Lower leg skin (tissue), 4 donors: ENCODE measurements at regions not wholly inside any gene's neighbourhood (a gene's known extent, or its start where the extent isn't known, plus 50 kb on each side); places are given as distances from the start of the nearest gene placed in this dataset.

ENCODE experiments used
- DNase-seq, 2 donors: peaks; one replicate each; pipeline ENCODE4 v3.0.0-alpha.2; 2019; ENCODE audit warnings: low spot score in 2 of 2
- H3K4me3 ChIP-seq: fragments of 200-600 bp; sonication (generic); 2 replicates; pipeline ENCODE4 v1.5.1; 2017; ENCODE audit warnings: mild to moderate bottlenecking, low read depth; ENCODE audit not compliant: poor library complexity, severe bottlenecking
- CTCF ChIP-seq, 3 donors: fragments of 450-650 bp; IDR thresholded peaks; one replicate each; pipeline ENCODE4 v1.5.1; 2016; ENCODE audit warnings: antibody characterized with exemption in 3 of 3, mild to moderate bottlenecking in 3 of 3, moderate library complexity in 2 of 3
- POLR2A ChIP-seq, 2 donors: fragments of 450-650 bp; IDR thresholded peaks; one replicate each; pipeline ENCODE4 v1.6.1; 2016 to 2017; ENCODE audit warnings: antibody characterized with exemption in 2 of 2, mild to moderate bottlenecking in 1 of 2, moderate library complexity in 1 of 2
- WGBS, 2 donors: methylation state at CpG; one replicate each; pipeline ENCODE4 v1.1.5; 2018; 5-methylcytosine and 5-hydroxymethylcytosine counted together
- intact Hi-C: fragments of 100-400 bp; cut with DNase I; formaldehyde crosslinking; loops from one replicate; pipeline ENCODE4 v1.15.0; 2023; ENCODE audit warnings: low total_unique reads

- whole genome bisulfite sequencing, 2 donors, result 70 to 72% methylated on average over 6 of the region's 6 CpGs
- no peak for DNase-seq
- TF ChIP-seq POLR2A (IDR thresholded peaks at IDR 0.05) (no peak), CTCF (IDR thresholded peaks at IDR 0.05) (no peak)
- H3K4me3 ChIP-seq, result no peak overlapping the region
- intact Hi-C loops, result no loop called here
Measured at GRCh38 chr14:54207476-54208462, 189.0 kb upstream of the CDKN3 start.

- TF ChIP-seq POLR2A (IDR thresholded peaks at IDR 0.05) (no peak), CTCF (IDR thresholded peaks at IDR 0.05) (no peak)
- H3K4me3 ChIP-seq, result no peak overlapping the region
- no peak for DNase-seq
- 60 to 68% methylated on average over 2 of the region's 2 CpGs for WGBS, 2 donors
- intact Hi-C loops, result no loop called here
Measured at GRCh38 chr14:54208751-54209150, 188.1 kb upstream of the CDKN3 start.

- intact Hi-C loops, result no loop called here
- 77 to 80% methylated on average over 4 of the region's 4 CpGs for WGBS, 2 donors
- no peak for DNase-seq
- no peak overlapping the region for H3K4me3 ChIP-seq
- TF ChIP-seq CTCF (IDR thresholded peaks at IDR 0.05) (no peak), POLR2A (IDR thresholded peaks at IDR 0.05) (no peak)
Measured at GRCh38 chr14:54209511-54210250, 187.1 kb upstream of the CDKN3 start.

- WGBS, 2 donors, result 55 to 62% methylated on average over 5 of the region's 5 CpGs
- no peak for DNase-seq
- H3K4me3 ChIP-seq, result no peak overlapping the region
- intact Hi-C loops, result no loop called here
- TF ChIP-seq CTCF (IDR thresholded peaks at IDR 0.05), result no peak
- TF ChIP-seq POLR2A (IDR thresholded peaks at IDR 0.05), result no peak
Measured at GRCh38 chr14:54211551-54212308, 185.1 kb upstream of the CDKN3 start.

GRCh38 chr14:54213536-54213935 is 183.3 kb upstream of the CDKN3 start:
- no peak for TF ChIP-seq CTCF (IDR thresholded peaks at IDR 0.05)
- no peak for TF ChIP-seq POLR2A (IDR thresholded peaks at IDR 0.05)
- H3K4me3 ChIP-seq, result no peak overlapping the region
- no peak for DNase-seq
- intact Hi-C loops, result no loop called here
- 93 to 100% methylated on average over 1 of the region's 1 CpG for WGBS, 2 donors
